ENCODE measurements at regions not wholly inside any gene's neighbourhood (a gene's known extent, or its start where the extent isn't known, plus 50 kb on each side); places are given as distances from the start of the nearest gene placed in this dataset.

GRCh38 chr17:77852731-77853130, 105.8 kb upstream of the TNRC6C start:
- Histone ChIP-seq H3F3A (ENCODE audit: insufficient read depth, low read depth) (no peaks in the 10 kb centered on the region), H3K4me3 (no peak overlapping the region), H3K9me2 (ENCODE audit: insufficient read depth) (no peaks in the 10 kb centered on the region), H3K4me1 (replicated peaks; ENCODE audit: insufficient read depth) (no peaks in the 10 kb centered on the region), H3K36me3 (ENCODE audit: low read depth) (no peaks in the 10 kb centered on the region), H3K4me2 (no peak overlapping the region), H3K27me3 (ENCODE audit: insufficient read depth, low read depth) (peaks cover 45% of the 10 kb centered on the region), H4K20me1 (ENCODE audit: insufficient read depth) (no peaks in the 10 kb centered on the region), H3K27ac (no peak overlapping the region), H3K9me3 (ENCODE audit: insufficient read depth, low read depth) (no peaks in the 10 kb centered on the region), H2AFZ (no peak overlapping the region), H3K79me2 (ENCODE audit: low read depth) (no peaks in the 10 kb centered on the region)
- no peak for TF ChIP-seq EZH2 (IDR thresholded peaks at IDR 0.05; ENCODE audit: low read depth)
- TF ChIP-seq CTCF (conservative IDR thresholded peaks at IDR 0.05): no peak
- BruUV-seq (replicated peaks): no TSS peak
- POLR2A ChIA-PET (ENCODE audit: unreplicated experiment): no interaction called here
- intact Hi-C loops (cut with micrococcal nuclease; ENCODE audit: unreplicated experiment): no loop called here
- CTCF ChIA-PET: no interaction called here
- no peak for DNase-seq

- CTCF ChIA-PET: no interaction called here
- POLR2A ChIA-PET (ENCODE audit: unreplicated experiment): no interaction called here
- no peaks in the 10 kb centered on the region for H3F3A ChIP-seq (ENCODE audit: insufficient read depth, low read depth)
Observed at GRCh38 chr17:77853191-77853977, 105.1 kb upstream of the TNRC6C start.

GRCh38 chr17:77854083-77854758, 104.3 kb upstream of the TNRC6C start:
- Histone ChIP-seq H3K79me2 (ENCODE audit: low read depth) (no peaks in the 10 kb centered on the region), H2AFZ (no peak overlapping the region), H3K27ac (no peak overlapping the region), H3K4me2 (no peak overlapping the region), H3K4me1 (replicated peaks; ENCODE audit: insufficient read depth) (no peaks in the 10 kb centered on the region), H3K4me3 (no peak overlapping the region), H3K36me3 (ENCODE audit: low read depth) (no peaks in the 10 kb centered on the region), H4K20me1 (ENCODE audit: insufficient read depth) (no peaks in the 10 kb centered on the region), H3K9me2 (ENCODE audit: insufficient read depth) (no peaks in the 10 kb centered on the region), H3F3A (ENCODE audit: insufficient read depth, low read depth) (no peaks in the 10 kb centered on the region), H3K9me3 (ENCODE audit: insufficient read depth, low read depth) (no peaks in the 10 kb centered on the region), H3K27me3 (ENCODE audit: insufficient read depth, low read depth) (peaks cover 45% of the 10 kb centered on the region)
- DNase-seq: no peak
- POLR2A ChIA-PET (ENCODE audit: unreplicated experiment): no interaction called here
- intact Hi-C loops (cut with micrococcal nuclease; ENCODE audit: unreplicated experiment): no loop called here
- no TSS peak for BruUV-seq (replicated peaks)
- CTCF ChIA-PET: no interaction called here
- no peak for TF ChIP-seq EZH2 (IDR thresholded peaks at IDR 0.05; ENCODE audit: low read depth)
- no peak for TF ChIP-seq CTCF (conservative IDR thresholded peaks at IDR 0.05)

More at GRCh38 chr17:77853191-77853977, 105.1 kb upstream of the TNRC6C start:
- no TSS peak for BruUV-seq (replicated peaks)
- no peaks in the 10 kb centered on the region for H3K9me2 ChIP-seq (ENCODE audit: insufficient read depth)
- H3K4me2 ChIP-seq: no peak overlapping the region
- no peaks in the 10 kb centered on the region for H3K79me2 ChIP-seq (ENCODE audit: low read depth)
- intact Hi-C loops (cut with micrococcal nuclease; ENCODE audit: unreplicated experiment): no loop called here
- TF ChIP-seq EZH2 (IDR thresholded peaks at IDR 0.05; ENCODE audit: low read depth) (no peak), CTCF (conservative IDR thresholded peaks at IDR 0.05) (no peak)
- H4K20me1 ChIP-seq (ENCODE audit: insufficient read depth): no peaks in the 10 kb centered on the region
- DNase-seq: no peak
- H3K4me3 ChIP-seq: no peak overlapping the region
- no peaks in the 10 kb centered on the region for H3K4me1 ChIP-seq (replicated peaks; ENCODE audit: insufficient read depth)
- peaks cover 45% of the 10 kb centered on the region for H3K27me3 ChIP-seq (ENCODE audit: insufficient read depth, low read depth)
- no peak overlapping the region for H3K27ac ChIP-seq
- no peak overlapping the region for H2AFZ ChIP-seq
- H3K9me3 ChIP-seq (ENCODE audit: insufficient read depth, low read depth): no peaks in the 10 kb centered on the region
- H3K36me3 ChIP-seq (ENCODE audit: low read depth): no peaks in the 10 kb centered on the region
